HG03066 (cell line): ENCODE measurements at regions not wholly inside any gene's neighbourhood (a gene's known extent, or its start where the extent isn't known, plus 50 kb on each side); places are given as distances from the start of the nearest gene placed in this dataset.

Source experiments
- ATAC-seq: cut with Tn5 transposase; IDR thresholded peaks from one replicate; pipeline ENCODE4 v1.9.1; 2021; ENCODE audit warnings: low read depth; ENCODE audit not compliant: unreplicated experiment

DNA sequence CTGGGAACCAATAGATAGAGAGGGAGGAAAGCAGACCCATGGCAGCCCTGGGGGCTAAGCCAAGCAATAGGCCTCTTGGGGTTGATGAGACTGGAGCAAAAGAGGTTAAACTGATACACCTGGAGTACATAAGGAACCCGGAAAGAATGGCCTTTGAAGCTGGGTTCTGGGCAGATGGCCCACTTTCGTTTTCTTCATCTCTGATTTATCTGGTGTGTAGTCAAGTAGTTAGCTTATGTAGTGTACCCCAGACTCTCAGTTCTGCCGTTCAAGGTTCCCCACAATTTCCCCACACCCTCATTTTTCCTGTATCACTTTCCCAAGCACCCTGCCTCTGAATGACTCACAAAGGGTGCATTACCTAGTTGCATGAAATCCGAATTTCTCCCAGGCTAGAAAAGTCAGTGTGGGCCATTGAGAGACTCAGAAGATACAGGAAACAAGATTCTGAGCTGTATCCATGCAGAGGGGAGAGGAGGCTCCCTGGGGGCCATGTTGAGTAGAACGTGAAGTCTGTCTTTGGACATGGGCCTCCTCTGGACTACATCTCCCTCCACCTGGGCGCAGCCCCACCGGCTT, 235.0 kb downstream of the LOXHD1 start:
- no peak for ATAC-seq

DNA sequence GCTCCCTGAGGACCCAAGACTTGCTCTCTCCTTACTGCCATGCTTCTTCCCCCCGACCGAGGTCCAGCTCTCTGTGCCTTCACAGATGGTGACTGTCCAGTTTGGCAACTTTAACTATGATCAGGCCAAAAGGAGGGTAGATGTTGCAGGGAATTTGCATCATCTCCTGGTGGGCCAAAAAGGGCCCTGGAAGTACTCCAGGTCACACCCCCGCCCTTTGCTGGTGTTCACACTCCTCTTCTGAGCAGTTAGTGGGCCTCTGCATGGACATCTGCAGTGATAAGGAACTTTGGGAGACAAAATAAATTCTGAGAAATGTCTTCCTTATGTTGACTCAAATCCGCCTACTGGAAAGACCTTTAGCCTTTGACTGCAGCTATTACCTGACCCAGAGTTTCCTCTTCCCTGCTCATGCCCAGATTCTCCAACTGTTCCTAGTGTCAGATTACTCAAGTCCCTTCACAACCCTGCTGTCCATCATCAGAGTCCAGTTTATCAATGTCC, 234.4 kb downstream of the LOXHD1 start:
- no peak for ATAC-seq

- ATAC-seq, result no peak
These were observed 233.7 kb downstream of the LOXHD1 start for GRCh38 chr18:46423226-46423805.

GRCh38 chr18:46424898-46425297, 232.1 kb downstream of the LOXHD1 start:
- ATAC-seq, result no peak

- no peak for ATAC-seq
These were observed 231.5 kb downstream of the LOXHD1 start for GRCh38 chr18:46425511-46425910.

GRCh38 chr18:46426021-46426678, 230.9 kb downstream of the LOXHD1 start:
- ATAC-seq, result no peak

DNA sequence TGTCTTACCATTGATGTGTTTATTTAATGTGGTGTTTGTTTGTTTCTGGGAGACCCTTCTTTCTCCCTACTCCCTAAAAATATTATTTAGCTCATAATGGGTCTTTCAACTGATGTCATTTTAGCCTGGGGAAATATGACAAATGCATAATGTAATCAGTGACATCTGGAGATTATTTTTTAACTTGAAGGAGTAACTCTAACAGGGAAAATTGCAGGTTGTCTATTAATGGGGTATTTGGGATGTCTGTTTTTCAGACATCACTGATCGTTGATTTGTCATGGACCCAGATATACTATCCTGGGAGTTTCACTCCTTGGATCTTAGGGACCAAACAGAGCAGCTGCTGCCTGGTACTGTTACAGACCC, 230.4 kb downstream of the LOXHD1 start:
- ATAC-seq, result no peak
